ACHN (cell line): ENCODE measurements at regions not wholly inside any gene's neighbourhood (a gene's known extent, or its start where the extent isn't known, plus 50 kb on each side); places are given as distances from the start of the nearest gene placed in this dataset.
"Not testable (repeated sequence)": the region's sequence is repeated elsewhere in the genome, so short reads cannot be mapped to it uniquely, and the experiment has no call there.

Experiments used
- DNase-seq: peaks from one replicate; pipeline ENCODE4 v3.0.0-alpha.2; 2015
- in situ Hi-C: cut with HindIII; loops from 2 replicates; pipeline ENCODE4 v1.10.0; 2017; ENCODE audit warnings: low sequenced_read_pairs, low pct_ligation_motif_present, low pct_unique_long_range_greater_than_20kb

DNA sequence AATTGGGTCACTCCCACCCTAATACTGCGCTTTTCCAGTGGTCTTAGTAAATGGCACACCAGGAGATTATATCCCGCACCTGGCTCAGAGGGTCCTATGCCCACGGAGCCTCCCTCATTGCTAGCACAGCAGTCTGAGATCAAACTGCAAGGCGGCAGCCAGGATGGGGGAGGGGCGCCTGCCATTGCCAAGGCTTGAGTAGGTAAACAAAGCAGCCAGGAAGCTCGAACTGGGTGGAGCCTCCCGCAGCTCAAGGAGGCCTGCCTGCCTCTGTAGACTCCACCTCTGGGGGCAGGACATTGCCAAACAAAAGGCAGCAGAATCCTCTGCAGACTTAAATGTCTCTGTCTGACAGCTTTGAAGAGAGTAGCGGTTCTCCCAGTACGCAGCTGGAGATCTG, 52.4 kb upstream of the PMPCB start:
- in situ Hi-C loops, DNase-seq: not testable (repeated sequence)

DNA sequence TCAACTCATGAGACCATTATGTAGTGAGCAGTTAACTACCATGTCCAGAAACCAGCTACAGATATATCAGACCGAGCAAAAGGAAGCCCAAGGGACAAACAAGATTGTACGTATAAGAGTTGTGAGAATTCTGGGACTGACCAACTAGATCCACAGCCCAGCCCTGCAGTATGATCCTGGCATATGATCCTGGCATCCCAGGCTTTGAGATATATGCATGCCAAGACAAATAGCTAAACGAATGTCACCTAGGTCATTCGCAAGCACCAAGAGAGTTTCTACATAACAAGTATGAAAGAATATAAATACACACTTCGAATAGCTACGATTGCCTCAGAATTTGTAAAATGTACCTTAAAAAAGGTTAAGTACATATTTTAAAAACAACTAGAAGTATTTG, 56.4 kb upstream of the PMPCB start:
- no peak for DNase-seq
- in situ Hi-C loops: no loop called here

DNA sequence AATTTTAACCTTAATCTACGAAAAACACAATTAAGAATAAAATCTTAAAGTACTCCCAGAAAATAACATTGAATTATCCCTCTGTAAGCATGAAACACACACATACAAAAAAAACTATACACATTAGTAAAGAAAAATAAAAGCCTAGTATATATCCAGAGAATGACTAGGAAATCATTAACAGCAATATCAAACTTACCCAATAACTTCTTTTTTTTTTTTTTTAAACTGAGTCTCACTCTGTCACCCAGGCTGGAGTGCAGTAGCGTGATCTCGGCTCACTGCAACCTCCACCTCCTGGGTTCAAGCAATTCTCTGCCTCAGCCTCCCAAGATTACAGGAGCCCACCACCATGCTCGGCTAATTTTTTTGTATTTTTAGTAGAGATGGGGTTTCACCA, 61.4 kb upstream of the PMPCB start:
- DNase-seq, in situ Hi-C loops: not testable (repeated sequence)

DNA sequence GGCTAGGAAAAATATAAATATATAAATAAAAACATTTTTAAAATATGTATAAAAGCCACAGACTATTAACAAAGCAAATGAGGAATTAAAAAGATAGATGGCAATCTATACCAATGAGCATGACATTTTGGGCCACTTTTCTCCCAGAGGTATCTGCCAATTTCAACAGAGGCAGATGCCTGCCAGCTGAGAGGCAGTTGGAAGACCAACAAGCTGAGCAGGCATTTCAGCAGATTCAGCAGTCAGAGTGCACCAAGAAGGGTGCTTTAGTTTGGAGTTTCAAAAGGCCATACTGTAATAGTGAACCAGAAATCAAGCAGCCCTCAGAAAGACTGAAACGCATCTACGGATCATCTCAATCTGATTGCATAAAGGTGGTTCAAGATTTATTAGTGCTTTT, 62.4 kb upstream of the PMPCB start:
- DNase-seq, in situ Hi-C loops: not testable (repeated sequence)

DNA sequence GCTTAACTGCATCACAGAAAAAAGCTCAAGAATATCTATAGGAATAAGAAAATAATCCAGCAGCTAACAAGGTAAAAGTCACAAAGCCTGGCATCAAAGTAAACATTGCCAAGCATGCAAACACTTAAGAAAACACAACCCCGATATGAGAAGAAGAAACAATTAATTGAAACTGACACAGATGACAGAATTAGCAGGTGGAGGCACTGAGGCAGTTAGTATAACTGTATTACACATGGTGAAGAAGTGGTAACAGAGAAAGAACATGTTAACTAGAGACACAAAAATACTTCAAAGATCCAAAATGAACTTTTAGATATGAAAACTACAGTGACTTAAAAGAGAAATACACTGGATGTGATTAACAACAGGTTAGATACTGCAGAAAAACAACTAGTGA, 69.4 kb upstream of the PMPCB start:
- in situ Hi-C loops, DNase-seq: not testable (repeated sequence)

DNA sequence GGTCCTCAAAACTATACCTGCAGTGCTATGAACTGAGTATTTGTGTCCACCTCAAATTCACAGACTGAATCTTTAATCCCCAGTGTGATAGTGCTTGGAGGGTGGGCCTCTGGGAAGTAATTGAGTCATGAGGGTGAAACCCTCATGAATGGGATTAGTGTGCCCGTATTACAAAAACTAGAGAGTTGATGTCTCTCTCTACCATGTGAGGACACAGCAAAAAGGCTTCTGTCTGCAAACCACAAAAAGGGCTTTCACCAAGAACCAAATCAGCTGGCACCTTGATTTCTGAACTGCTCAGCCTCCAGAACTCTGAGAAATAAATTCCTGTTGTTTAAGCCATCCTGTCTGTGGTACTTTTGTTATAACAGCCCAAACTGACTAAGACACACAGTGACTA, 71.4 kb upstream of the PMPCB start:
- in situ Hi-C loops: not testable (repeated sequence)

DNA sequence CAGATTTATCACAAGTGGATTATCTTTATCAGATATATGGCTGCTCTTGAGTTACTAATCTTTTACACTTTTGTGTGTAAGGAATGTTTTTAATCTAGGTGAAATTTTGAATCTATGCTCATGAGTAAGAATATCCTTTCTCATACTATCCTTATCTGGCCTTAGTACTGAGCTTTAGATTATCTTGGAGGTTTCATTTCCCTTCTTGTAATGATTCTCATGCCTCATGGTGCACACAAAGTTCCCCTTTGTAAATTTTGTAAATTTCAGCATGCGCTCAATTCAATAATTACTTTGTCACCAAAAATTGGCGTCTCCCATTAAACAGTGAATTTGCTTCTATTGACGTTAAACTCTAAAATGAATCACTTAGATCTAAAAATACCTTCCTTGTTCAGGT, 74.2 kb upstream of the NAPEPLD start:
- in situ Hi-C loops, DNase-seq: not testable (repeated sequence)

More for the DNA sequence above, 71.4 kb upstream of the PMPCB start:
- not testable (repeated sequence) for DNase-seq

DNA sequence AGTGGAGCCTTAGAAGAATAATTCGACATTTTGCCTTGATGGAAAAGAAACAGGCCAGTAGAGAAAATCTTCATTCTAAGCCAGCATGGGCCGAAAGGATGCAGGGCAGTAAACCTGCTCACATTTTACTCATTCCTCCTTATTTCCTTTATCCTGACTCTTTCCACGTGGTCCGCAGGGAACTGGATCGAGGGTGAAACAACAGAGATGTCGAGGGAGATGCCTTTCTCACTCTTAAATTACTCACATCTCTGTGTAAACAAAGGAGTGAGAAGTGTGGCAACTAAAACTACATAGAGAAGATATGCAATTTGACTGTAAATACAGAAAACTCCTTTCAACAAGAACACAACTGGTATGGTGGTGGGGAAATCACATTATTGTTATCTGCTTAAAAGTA, 62.1 kb upstream of the NAPEPLD start:
- DNase-seq, in situ Hi-C loops: not testable (repeated sequence)

DNA sequence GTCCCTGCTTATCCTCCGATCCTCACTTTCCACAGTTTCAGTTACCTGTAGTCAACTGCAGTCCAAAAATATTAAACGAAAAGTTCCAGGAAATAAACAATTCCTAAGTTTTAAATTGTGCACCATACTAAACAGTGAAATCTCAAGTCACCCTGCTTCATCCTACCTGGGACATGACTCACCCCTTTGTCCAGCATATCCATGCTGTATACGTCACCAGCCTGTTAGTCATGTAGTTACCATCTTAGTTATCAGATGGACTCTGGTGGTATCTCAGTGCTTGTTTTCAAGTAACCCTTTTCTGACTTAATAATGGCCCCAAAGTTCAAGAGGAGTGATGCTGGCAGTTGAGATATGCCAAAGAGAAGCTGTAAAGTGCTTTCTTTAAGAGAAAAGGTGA, 50.3 kb upstream of the NAPEPLD start:
- in situ Hi-C loops: not testable (repeated sequence)
- peak; percentile 31 for DNase-seq
